ENCODE measurements at regions not wholly inside any gene's neighbourhood (a gene's known extent, or its start where the extent isn't known, plus 50 kb on each side); places are given as distances from the start of the nearest gene placed in this dataset.

GRCh38 chrX:142601792-142602191, 396.7 kb upstream of the MAGEC2 start:
- no peaks in the 10 kb centered on the region for H3K36me3 ChIP-seq (ENCODE audit: control insufficient read depth in 2 of 2, extremely low read depth in 1 of 2, insufficient read depth in 2 of 2, low read length in 2 of 2)
- CTCF ChIA-PET = no interaction called here
- intact Hi-C loops (cut with micrococcal nuclease) = no loop called here

More at GRCh38 chrX:142601792-142602191, 396.7 kb upstream of the MAGEC2 start:
- H3K4me2 ChIP-seq (ENCODE audit: insufficient read depth, low read length) = no peak overlapping the region
- H3K4me1 ChIP-seq (ENCODE audit: control insufficient read depth, extremely low read depth, insufficient read depth, low read length) = no peaks in the 10 kb centered on the region
- TF ChIP-seq JUN (IDR thresholded peaks at IDR 0.05; ENCODE audit: borderline replicate concordance, insufficient read depth, insufficient read length, low read depth) (no peak), CTCF (IDR thresholded peaks at IDR 0.05; ENCODE audit: extremely low read depth in 1 of 2, insufficient read depth in 1 of 2, low read depth in 1 of 2, low read length in 2 of 2) (no peak), POLR2AphosphoS5 (IDR thresholded peaks at IDR 0.05; ENCODE audit: insufficient read depth, low read depth, low read length) (no peak), MYC (IDR thresholded peaks at IDR 0.05; ENCODE audit: low read depth, low read length) (no peak), MAX (IDR thresholded peaks at IDR 0.05; ENCODE audit: insufficient read depth, insufficient read length) (no peak), POLR2A (IDR thresholded peaks at IDR 0.05; ENCODE audit: low read depth, low read length) (no peak), FOS (IDR thresholded peaks at IDR 0.05; ENCODE audit: borderline replicate concordance, insufficient read depth, low read length) (no peak), EZH2 (IDR thresholded peaks at IDR 0.05; ENCODE audit: borderline replicate concordance, low read depth, low read length, severe bottlenecking) (no peak), GATA2 (IDR thresholded peaks at IDR 0.05; ENCODE audit: insufficient read depth, insufficient read length, low read depth, low read length) (no peak)
- H3K9me3 ChIP-seq (replicated peaks; ENCODE audit: control insufficient read depth, insufficient read depth, low read length) = no peaks in the 10 kb centered on the region
- POLR2A ChIA-PET = no interaction called here
- no peak for FAIRE-seq
- no TSS peak for BruUV-seq (replicated peaks)
- dilution Hi-C loops (cut with MboI; ENCODE audit: extremely low pct_ligation_motif_present, low sequenced_read_pairs) = no loop called here
- H3K4me3 ChIP-seq (replicated peaks in 1 of 3; ENCODE audit: insufficient read depth in 1 of 3, low read depth in 1 of 3, low read length in 3 of 3) = no peak overlapping the region
- H3K79me2 ChIP-seq (ENCODE audit: control insufficient read depth, insufficient read depth, low read length) = no peaks in the 10 kb centered on the region
- H4K20me1 ChIP-seq (replicated peaks; ENCODE audit: control insufficient read depth, extremely low read depth, insufficient read depth, low read length) = no peaks in the 10 kb centered on the region
- H3K27me3 ChIP-seq (ENCODE audit: control insufficient read depth in 2 of 2, insufficient read depth in 2 of 2, low read length in 2 of 2) = no peaks in the 10 kb centered on the region
- H3K27ac ChIP-seq (ENCODE audit: insufficient read depth, low read depth, low read length) = no peak overlapping the region
- no peak overlapping the region for H2AFZ ChIP-seq (ENCODE audit: low read depth, low read length)
- H3K9me1 ChIP-seq (replicated peaks; ENCODE audit: control insufficient read depth, extremely low read depth, insufficient read depth, low read length) = no peaks in the 10 kb centered on the region
- H3K9ac ChIP-seq (replicated peaks; ENCODE audit: extremely low read depth, insufficient read depth, low read length) = no peak overlapping the region
- DNase-seq (ENCODE audit: low read depth, low spot score) = no peak
